HG02943 (cell line): ENCODE measurements at regions not wholly inside any gene's neighbourhood (a gene's known extent, or its start where the extent isn't known, plus 50 kb on each side); places are given as distances from the start of the nearest gene placed in this dataset.
"Not testable (repeated sequence)": the region's sequence is repeated elsewhere in the genome, so short reads cannot be mapped to it uniquely, and the experiment has no call there.

Experiments
- ATAC-seq: cut with Tn5 transposase; IDR thresholded peaks from one replicate; pipeline ENCODE4 v1.9.1; 2021; ENCODE audit warnings: mild to moderate bottlenecking, low read depth, moderate library complexity; ENCODE audit not compliant: unreplicated experiment

GRCh38 chr5:101785090-101785489 lies 511.0 kb downstream of the SLCO4C1 start:
- no peak for ATAC-seq

- ATAC-seq: no peak
These were observed 512.7 kb downstream of the SLCO4C1 start for GRCh38 chr5:101783241-101784013.

DNA sequence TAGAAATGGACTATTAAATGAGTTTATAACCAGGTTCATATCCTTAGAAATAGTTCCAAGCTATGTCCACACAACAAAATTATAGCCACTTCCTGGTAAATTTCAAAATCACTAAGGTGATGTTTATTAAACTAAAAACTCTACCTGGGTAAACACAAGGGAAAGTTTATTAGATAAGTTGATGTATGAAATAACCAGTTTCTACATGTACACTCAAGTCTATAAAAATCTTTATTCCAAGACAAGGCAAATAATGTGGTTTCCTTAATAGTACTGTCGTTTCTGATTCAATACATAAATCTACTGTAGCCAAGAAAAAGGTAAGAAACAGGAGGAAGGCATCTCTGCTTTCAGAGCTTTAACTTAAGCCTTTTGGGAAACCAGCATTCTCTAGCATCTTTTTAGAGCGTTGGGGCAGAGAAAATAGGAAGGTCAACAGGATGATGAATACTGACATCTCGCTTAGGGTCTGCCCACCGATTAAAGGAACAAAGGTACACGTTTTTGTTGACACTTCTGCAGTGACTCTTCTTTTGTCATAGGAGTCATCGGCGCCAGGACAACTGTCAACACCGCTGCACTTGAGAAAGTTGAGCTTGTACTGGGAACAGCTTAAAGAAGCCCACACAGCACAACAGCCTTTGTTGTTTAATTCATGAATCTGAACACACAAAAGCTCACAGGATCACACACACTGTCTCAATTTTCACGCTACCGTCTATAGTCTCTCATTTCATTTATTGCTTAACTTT lies 513.6 kb downstream of the SLCO4C1 start:
- ATAC-seq: no peak

DNA sequence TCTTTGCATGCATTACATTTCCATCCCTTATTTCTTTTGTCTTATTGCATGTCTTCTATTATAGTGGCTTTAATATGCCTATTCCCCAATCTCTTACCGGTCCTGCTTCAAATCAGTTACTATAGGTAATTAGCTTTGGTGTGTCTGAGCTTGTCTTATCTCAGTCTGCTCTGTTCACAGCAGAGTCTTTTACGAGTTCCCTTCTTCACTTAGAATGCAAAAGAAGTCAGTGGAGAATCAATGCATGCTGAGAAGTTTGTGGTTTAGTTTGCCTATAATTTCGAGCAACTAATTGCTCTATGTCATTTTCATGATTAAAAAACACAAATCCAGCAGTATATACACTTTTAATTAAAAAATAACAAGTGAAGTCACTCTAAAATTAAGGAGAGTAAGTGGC lies 545.0 kb downstream of the SLCO4C1 start:
- ATAC-seq: no peak

DNA sequence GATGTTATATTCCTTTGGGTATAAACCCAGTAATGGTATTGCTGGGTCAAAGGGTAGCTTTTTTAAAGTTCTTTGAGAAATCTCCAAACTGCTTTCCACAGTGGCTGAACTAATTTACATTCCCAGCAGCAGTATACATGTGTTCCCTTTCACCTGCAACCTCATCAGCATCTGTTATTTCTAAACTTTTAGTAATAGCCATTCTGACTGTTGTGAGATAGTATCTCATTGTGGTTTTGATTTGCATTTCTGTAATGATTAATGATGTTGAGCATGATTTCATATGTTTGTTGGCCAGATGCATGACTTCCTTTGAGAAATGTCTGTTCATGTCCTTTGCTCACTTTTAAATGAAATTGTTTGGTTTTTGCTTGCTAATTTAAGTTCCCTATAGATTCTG lies 553.1 kb downstream of the SLCO4C1 start:
- ATAC-seq: not testable (repeated sequence)

DNA sequence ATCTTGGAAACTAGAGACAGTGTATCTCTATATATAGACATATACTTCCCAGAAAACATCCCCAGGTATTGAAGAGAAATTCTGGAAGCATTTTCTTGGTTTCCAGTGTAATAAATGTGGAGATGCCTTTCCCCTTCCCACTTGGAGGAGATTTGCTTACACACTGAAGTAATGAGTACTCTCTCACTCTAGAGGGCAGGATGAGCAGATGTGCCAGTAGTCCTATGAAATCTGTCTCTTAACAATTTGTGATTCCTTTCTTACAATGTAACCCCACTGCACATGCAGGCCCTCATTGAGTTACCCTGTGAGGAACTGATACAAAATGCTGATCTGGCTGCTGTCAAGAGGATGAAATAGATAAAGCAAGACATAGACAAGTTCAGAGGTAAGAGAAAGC lies 567.2 kb downstream of the SLCO4C1 start:
- no peak for ATAC-seq

DNA sequence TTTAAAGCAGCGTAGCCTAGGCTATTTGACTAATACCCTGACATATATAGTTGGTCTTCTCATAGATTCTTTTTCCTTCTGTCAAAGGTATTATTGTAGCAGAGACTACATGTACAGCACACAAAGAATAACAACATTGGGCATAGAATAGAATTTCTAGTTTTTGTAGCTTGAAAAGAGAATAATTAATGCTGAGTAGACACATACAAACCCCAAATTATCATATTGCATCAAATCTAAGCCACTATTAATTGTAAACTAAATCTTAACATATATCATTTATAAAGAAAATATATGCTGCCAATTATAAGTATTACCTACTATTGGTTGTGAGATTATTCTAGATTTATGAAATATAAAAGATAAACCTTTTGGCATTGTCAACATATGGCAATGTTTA lies 574.5 kb downstream of the SLCO4C1 start:
- no peak for ATAC-seq

DNA sequence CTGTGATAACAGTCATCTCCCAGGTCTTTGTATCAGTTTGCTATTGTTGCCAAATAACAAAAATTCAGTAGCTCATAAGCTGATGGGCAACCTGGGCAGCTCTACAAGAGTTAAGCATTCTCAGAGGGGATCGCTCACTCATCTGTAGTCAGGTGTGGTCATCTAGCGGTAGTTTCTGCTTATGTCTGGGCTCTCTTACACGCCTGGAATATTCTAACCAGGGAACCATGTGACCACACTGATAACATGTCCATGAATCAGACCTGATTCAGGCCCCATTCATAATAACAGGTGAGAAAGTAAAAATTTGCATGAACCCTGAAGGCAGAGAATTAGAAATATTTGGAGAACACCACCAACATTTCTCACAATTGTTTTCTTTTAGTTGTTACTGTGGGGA lies 576.1 kb downstream of the SLCO4C1 start:
- ATAC-seq: no peak

DNA sequence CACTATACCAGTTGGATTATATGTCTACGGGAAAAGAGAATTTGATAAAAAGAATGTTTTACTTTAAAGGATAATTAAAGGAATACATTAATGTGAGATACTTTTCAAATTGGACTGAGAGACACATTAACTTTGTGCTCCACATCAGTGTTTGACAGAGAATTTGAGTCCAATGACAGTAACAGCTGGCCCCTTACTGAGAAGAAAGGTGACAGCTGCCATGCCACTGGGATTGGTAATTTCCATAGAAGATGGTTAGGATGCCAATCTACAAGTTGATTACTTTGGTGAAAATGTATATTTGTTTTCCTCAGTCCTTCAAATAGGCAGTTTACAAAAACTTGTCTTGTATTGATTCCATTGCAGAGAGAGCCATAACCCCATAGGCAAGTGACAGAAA lies 578.4 kb downstream of the SLCO4C1 start:
- no peak for ATAC-seq

DNA sequence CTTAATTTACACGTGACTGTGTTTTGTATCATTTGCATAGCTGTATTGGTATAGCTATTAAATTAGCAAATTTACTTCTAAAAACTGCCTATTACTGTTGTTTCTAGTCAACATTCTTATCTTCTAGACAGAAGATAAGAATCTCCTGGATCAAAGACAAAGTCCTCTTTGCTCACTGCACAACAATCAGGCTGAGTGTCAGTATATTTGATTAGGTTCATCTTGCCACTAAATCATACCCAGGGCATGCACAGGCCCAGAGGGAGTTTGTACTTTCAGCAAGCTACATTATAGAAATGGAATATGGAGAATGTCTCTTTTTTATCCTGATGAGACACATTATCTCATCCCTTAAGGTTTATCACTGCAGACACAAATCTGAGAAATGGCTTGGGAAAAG lies 579.1 kb downstream of the SLCO4C1 start:
- no peak for ATAC-seq

GRCh38 chr5:101715790-101716189 lies 580.3 kb downstream of the SLCO4C1 start:
- not testable (repeated sequence) for ATAC-seq

DNA sequence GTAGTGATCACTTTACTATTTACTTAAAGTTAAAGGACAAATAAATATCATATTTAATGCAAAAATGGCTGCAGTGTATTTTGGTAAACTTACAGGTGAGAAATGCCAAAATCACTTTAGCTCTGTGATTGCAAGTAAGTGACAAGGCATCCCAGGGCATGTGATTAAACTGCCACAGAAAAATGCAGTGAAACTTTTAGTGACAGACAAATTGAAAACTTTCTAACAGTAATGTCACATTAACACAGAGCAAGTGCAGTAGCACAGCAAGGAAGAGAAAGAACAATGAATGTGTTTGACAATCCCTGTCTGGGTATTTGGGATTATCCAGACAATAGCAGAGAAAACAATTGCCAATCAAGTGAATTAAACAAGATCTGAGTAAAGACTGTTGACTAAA lies 606.8 kb downstream of the SLCO4C1 start:
- no peak for ATAC-seq

DNA sequence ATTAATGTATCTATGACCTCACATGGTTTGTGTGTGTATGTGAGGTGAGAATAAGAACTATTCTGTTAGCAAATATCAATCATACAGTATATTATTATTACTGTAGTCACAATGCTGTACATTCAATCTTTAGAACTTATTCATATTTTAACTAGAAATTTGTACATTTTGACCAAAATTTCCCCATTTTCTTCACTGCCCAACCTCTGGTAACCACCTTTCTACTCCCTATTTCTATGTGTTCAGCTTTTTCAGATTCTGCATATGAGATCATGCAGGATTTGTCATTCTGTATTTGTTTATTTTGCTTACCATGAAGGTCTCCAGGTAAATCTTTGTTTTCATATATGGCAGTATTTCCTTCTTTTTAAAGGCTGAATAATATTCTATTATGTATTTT lies 607.9 kb downstream of the SLCO4C1 start:
- ATAC-seq: no peak

DNA sequence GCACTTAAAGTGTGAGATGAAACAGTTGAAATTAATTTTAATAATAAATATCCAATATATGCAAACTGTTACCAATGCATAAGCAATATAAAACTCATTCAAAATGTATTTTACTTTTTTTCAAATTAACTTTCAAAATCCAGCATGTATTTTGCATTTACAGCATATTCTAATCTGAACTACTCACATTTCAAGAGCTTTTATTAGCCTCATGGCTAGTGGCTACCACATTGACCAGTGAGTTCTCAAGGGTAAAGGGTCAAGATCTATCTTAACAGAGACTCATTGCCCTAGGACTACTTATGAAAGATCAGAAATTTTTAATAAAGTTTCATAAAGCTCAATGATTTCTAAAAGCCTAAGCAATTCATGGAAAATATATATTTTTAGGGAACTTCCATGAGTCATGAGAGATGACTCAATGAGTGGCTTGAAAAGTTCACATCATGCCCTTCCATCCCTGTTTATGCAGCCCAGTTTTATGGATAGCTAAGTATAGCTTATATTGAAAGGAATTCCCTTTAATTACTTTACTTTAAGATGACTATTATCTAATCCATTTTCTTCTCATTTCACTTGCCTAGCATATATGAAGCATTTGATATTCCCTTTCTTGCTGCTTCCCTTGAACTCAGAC lies 608.6 kb downstream of the SLCO4C1 start:
- no peak for ATAC-seq

- ATAC-seq: no peak
These were observed 609.4 kb downstream of the SLCO4C1 start for GRCh38 chr5:101686536-101687157.

GRCh38 chr5:101679816-101680215 lies 616.3 kb downstream of the SLCO4C1 start:
- no peak for ATAC-seq

- ATAC-seq: no peak
These were observed 617.4 kb downstream of the SLCO4C1 start for GRCh38 chr5:101678481-101679193.

GRCh38 chr5:101677961-101678360 lies 618.1 kb downstream of the SLCO4C1 start:
- ATAC-seq: no peak

GRCh38 chr5:101676646-101677045 lies 619.4 kb downstream of the SLCO4C1 start:
- no peak for ATAC-seq

DNA sequence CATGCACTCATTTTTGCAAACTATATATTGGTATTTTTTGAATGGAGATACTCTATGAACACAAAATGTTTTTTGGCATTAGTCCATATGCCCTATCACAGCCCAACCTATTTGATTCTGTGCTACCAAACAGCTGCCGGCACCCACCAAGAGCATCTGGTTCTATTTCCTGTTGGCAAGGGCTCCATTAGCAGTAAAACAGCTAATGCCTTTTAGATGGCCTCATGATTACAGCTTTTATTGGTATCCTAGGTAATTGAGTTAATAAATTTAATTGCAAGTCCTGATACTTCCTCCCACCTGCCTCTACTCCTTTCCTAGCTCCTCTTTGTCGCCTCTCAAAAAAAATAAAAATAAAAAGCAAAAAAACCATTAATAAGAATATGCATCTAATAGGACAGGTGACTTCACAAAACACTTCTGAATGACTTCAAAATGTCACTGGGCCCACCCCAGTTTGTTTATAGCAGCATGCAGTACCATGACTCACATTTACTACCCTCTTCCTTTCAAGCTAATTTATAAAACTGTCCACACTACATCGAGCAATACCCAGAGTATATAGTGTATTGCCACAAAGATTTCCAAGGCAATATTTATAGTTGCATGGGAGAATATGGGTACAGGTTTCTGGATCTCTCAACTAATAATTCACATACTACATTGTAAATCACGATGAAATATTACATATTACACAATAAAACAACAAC lies 620.4 kb downstream of the SLCO4C1 start:
- no peak for ATAC-seq
